UCSD-AML1 (cell line): ENCODE measurements at regions not wholly inside any gene's neighbourhood (a gene's known extent, or its start where the extent isn't known, plus 50 kb on each side); places are given as distances from the start of the nearest gene placed in this dataset.

Experiments used
- DNase-seq: peaks from one replicate; lab custom pipeline; 2025; ENCODE audit not compliant: unreplicated experiment; lab: John Stamatoyannopoulos, UW

DNA sequence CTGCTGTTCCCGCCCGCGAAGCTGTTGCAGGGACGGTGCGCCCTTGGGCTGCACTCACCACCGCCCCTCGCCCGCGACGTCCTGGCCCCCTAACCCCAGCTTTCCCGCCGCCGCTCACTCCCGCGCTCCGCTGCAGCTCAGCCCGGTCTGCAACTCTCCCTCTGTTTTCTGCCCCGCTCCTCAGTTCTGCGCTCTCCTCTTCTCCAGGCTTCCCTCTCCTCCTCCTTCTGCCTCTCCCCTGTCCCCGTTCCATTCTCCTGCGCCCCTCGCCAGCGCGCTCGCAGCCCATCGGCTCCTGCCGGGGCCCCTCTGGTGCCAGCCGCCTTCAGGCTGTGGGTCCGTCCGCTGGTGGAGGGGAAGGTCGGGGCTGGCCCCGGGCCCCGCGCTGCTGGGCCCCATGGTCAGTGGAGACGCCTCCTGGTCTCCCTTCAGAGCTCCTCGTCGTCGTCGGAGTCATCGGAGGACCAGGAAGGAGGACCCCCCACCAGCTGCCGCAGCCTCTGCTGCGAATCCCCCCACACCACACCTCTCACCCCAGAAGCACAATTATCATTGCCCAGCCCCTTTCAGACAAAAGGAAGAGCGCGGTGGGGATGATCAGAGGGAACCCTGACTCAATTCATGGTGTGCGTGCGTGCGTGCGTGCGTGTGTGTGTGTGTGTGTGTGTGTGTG lies 223.2 kb upstream of the FOXF1 start:
- DNase-seq: no peak

DNA sequence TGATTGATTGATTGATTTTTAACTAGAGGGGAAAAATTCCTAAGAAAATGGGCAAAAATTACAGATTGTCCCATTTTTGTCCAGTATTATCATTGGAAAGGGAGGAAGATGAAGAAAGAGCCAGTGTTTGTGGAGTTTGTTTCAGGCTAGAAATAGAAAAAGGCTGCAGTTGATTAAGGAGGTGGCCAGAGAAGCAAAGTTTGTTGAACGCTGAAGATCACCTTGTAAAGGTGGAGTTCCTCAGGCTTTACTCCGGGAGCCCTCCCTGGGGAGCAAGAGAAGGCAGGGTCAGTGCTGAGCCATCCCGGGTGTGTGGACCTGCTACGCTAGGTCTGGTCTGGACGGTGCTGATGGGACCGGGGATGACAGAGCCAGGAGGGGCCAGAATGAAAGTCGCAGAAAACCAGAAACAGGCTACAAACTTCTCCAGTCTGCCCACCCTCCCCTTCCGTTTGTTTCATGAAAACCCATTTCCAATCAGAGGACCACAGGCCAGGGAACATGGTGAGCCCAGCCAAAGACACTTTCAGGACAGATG lies 222.6 kb upstream of the FOXF1 start:
- DNase-seq: no peak

DNA sequence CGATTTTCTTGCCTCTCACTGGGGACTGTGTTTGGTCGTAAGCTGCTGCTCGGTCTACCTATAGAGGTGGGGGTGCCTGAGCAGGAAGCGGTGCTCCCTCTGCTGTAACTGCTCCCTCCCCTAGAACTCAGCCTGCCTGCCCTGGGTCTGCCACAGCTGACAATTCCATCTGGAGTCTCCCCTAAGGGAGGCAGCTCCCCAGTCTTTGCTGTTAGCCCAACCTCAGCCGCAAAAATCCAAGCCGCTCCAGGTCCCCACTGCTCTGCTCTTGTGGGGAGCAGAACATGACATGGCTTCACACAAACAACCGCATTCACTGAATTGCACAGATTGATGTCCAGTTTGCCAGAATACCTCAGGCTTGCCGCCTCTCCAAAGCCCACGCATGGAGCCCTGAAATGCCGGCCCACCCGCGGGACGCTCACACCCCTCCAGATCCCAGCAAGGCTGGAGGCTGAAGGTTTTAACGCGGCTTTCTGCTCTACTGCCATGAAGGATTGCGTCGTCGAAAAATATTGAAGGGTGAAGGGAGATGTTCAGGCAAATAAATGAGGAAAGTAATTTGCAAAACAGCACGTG lies 221.5 kb upstream of the FOXF1 start:
- DNase-seq: no peak

GRCh38 chr16:86289304-86289703 lies 221.0 kb upstream of the FOXF1 start:
- no peak for DNase-seq

DNA sequence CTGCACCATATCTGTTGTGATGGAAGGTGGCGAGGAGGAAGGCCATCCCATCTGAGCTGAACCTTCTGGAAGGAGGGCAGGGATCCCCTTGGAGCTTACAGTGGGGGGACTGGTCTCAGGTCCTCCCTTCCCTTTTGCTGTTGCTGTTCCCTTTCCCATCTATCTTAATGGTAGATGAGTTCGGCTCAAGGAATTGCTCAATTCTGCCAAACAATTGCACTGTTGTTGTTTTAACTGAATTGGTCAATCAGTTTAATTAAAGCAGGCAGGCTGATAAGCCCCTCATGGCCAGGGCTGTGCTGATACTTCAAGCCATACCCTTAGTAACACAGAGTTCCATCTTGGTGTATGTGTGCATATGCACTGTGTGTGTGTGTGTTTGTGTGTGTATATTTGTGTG lies 220.4 kb upstream of the FOXF1 start:
- DNase-seq: no peak

GRCh38 chr16:86291491-86291890 lies 218.8 kb upstream of the FOXF1 start:
- DNase-seq: no peak

DNA sequence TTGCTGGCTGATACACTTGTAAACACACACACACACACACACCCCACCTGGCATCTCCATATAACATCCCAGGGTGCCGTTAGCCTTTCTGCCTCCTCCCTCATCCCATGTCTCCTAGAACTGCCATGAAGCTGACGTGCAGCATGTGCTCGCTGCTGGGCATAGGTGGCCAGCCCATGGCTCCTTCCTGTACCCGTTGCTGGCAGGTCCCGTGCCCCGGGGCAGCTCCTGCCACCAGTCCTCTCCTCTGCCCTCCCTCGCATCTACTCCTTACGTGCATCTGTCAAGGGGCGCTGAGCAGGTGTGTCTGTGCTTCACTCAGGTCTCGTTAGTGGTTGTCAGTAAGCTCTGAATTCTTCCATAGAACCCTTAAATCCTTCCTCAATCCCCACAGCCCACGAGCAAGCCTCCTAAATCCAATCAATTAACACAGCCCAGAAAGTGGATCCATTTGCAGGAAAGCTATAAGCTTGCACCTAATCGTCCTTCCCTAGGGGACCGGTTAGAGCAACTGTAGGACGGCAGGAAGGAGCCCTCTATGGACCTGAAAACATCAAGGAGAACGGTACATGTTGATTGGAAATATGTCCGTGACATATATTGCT lies 218.1 kb upstream of the FOXF1 start:
- no peak for DNase-seq

GRCh38 chr16:86292942-86293341 lies 217.4 kb upstream of the FOXF1 start:
- no peak for DNase-seq

GRCh38 chr16:86293906-86294305 lies 216.4 kb upstream of the FOXF1 start:
- DNase-seq: no peak

GRCh38 chr16:86294535-86295196 lies 215.7 kb upstream of the FOXF1 start:
- DNase-seq: no peak

DNA sequence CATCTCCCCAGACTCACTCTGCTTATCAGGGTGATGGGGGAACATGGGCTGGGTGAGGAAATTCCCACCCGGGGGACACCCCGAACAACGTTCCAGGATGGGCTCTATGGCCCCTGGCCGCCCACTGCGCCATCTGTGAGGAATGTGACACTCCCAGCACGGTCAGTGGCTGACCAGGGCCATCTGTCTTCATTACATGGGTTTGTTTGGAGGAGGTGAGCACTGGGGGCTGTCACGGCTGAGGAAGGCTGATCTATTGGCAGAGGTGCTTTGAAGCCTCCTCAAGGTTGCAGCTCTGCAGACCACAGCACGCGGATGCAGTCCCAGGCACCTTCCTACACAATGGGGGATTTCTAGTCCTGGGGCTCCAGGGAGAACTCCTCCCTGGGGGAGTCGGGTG lies 214.1 kb upstream of the FOXF1 start:
- no peak for DNase-seq

DNA sequence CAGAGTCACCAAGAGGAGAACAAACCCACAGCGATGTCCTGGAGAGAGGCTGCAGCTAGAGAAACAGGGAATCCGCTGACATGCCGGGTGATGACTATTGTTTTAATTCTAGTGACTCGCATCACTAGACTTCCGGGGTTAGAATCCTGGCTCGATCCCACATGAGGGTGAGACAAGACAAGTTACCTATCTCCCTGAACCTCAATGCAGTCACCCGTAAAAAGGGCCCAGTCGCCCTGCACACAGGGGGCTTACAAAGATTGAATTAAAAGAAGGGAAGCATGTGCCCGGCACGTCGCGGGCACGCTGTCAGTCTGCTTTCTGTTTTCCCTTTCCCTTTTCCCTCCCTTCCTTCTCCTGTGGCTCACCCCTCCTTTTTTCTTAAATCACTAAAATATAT lies 212.9 kb upstream of the FOXF1 start:
- DNase-seq: no peak

- DNase-seq: no peak
These were observed 212.2 kb upstream of the FOXF1 start for GRCh38 chr16:86297866-86298757.

DNA sequence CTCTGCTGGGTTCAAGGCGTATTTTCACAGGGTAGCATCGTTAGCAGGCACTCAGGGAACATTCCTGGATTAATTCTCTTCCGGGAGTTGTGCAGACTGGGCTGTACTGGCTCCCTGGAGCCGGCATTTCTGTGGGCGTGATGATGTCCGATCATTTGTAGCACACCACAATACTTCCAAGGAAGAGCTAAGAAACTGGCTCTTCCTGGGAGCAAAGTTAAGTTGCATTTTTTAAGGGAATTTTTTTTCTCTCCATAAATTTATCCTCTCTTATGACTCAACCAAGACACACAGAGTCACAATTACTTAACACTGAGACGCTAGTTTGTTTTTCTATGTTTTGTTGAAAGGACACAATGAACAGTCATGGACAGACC lies 211.6 kb upstream of the FOXF1 start:
- no peak for DNase-seq

- no peak for DNase-seq
These were observed 210.3 kb upstream of the FOXF1 start for GRCh38 chr16:86299882-86300610.

DNA sequence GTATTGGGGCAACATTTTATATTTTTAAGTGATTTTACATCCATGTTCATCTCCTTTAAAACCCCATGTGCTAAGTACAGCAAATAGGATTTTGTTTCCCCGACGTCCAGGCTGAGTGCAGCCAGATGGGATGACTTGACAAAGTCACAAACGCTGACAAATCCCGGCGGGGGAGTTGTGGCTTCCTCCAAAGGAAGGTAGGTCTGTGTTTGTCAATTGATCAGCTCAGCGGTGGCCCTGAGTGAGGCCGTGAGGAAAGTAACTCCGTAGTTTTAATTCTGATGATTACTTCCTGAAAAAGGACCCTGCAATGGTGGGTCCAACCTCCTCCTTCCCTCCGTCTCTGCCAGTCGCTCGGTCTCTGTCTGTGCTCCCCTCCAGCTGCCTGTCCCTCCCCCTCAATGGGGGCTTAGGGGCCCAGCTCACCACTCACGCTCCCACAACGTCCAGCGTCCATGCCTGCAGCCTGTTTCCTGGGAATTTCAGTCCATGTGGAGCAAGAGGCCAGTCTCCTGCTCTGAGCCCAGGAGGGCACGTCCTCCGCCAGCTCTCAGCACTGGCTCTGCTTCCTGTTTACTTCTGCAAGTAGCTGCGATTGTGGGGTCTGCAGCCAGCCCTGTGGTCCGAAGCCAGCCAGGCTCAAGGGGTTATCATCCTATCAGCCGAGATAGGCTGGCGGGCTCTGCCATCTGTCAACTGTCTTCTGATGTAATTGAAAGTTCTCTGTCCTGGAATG lies 209.4 kb upstream of the FOXF1 start:
- peak; percentile 44 for DNase-seq

DNA sequence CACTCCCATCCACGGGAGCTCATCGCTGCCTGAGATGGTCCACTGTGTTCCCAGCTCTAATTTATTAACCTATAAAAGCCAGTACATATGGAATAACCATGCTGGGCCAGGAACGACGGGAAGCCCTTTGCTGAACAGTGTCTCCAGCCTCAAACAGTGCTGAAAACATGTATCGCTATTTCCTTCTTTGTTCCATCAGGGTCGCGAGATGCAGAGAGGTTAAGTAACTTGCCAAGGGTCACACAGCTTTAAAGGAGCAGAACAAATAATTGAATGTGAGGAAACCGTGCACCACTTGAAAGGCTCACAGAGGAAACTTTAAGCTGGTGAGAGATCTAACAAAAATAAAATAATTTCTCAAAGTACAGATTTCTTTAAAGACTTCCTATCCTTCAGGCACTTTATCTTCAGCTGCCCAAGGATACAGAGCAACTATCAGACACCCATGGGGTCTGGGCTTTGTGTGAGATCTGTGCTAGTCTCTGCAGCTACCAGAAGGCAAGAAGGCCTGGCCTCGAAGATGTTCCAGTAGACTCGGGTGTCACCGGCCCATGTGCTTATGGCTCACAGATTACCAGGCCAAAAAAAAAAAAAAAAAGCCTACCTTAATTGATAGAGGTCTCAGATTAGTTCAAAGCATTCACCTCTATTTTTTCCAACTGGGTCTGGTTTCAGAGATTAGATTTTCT lies 207.8 kb upstream of the FOXF1 start:
- DNase-seq: no peak

GRCh38 chr16:86303787-86304678 lies 206.3 kb upstream of the FOXF1 start:
- DNase-seq: no peak
